ENCODE measurements at regions not wholly inside any gene's neighbourhood (a gene's known extent, or its start where the extent isn't known, plus 50 kb on each side); places are given as distances from the start of the nearest gene placed in this dataset.

GRCh38 chr6:129965096-129965495 is 53.3 kb upstream of the L3MBTL3 start:
- no peak for TF ChIP-seq CTCF (conservative IDR thresholded peaks at IDR 0.05 in 1 of 2, IDR thresholded peaks at IDR 0.05 in 1 of 2; ENCODE audit: extremely low read depth in 1 of 2, insufficient read depth in 1 of 2, low read depth in 1 of 2, low read length in 2 of 2)
- no peak for TF ChIP-seq EZH2 (IDR thresholded peaks at IDR 0.05; ENCODE audit: borderline replicate concordance, low read length)

All from mammary epithelial cell (primary cell).